Endometrial microvascular endothelial cells (primary cell): ENCODE measurements at regions not wholly inside any gene's neighbourhood (a gene's known extent, or its start where the extent isn't known, plus 50 kb on each side); places are given as distances from the start of the nearest gene placed in this dataset.

ENCODE experiments used
- in situ Hi-C: cut with HindIII; loops from 2 replicates; pipeline ENCODE4 v1.10.0; 2017; ENCODE audit warnings: low sequenced_read_pairs, low pct_unique_long_range_greater_than_20kb; ENCODE audit errors: inconsistent ontology term

- in situ Hi-C loops, result no loop called here
These were observed 159.3 kb downstream of the DACT1 start for GRCh38 chr14:58797010-58797429.

GRCh38 chr14:58798173-58798572 lies 160.4 kb downstream of the DACT1 start:
- in situ Hi-C loops, result no loop called here

DNA sequence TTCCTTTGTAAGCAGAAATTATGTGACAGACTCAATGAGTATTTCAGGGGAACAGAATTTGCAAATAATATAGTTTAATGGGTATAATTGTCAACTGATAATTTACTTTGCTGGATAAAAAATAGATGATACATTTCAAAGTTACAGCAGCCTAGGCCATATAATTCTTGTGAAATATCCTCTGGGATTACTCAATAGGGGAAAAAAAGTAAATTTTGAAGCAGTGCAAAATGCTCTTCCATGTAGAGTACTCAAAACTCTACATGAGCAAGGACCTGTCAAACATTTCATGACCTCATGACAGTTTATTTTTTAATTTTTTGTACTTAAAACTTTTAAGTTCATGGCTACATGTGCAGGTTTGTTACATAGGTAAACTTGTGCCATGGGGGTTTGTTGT lies 163.3 kb downstream of the DACT1 start:
- in situ Hi-C loops, result no loop called here

- in situ Hi-C loops, result no loop called here
These were observed 167.3 kb downstream of the DACT1 start for GRCh38 chr14:58805057-58805456.

DNA sequence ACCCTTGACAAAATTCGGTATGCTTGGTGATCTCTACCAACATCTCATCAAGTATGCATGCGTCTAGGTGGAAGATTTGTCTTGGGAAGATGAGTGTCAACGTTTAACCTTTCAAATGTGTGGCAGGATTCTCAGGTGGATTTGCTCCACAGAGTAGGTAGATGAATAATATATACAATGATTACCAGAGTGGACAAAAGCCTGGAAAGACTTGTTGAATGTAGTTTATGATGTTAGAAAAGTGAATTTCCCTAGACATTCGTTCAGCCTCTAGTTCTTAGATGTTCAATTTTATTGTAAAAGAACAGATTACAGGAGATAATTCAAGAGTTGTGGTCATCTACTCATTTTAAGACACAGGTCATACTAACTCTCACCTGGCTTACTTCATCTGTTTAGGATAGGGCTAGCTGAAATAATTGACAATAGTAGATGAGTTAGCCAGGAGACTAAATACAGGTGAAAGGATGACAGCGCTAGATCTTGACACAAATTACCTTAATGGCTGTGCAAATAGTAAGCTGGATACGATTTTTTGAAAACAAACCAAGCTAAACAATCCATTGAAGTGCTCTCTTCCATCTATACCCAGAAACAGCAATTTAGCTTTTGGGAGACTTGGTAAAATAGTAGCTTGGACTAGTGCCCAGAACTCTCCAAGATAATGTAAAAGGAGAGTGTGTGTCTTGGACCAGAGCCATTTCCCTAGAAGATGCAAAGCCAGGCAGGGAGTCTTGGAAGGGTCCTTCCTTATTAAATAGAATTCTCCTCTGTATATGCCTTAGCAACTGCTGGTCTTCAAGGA lies 168.0 kb downstream of the DACT1 start:
- in situ Hi-C loops, result no loop called here

- in situ Hi-C loops, result no loop called here
These were observed 169.4 kb downstream of the DACT1 start for GRCh38 chr14:58807191-58807590.

DNA sequence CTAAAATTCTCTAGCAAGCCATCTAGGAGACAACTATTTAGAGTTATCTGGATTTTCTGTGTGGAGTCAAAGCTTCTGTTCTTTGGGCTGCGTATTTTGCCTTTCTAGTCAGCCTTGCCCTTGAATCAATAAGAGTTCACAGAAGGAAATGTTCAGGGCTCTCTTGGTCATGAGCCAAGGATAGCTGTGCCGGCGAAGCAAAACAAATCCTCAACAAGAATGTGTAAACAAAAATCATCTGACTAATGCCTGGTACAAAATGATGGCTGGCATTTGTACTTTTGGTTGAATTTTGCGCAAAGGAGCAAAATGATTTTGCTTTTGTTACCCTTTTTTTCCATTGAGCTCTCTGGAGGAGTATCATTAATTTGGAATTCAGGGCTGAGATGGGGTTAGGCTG lies 171.1 kb downstream of the DACT1 start:
- in situ Hi-C loops, result no loop called here

- in situ Hi-C loops, result no loop called here
These were observed 171.8 kb downstream of the DACT1 start for GRCh38 chr14:58809520-58809919.

- in situ Hi-C loops, result no loop called here
These were observed 174.5 kb downstream of the DACT1 start for GRCh38 chr14:58812050-58812910.

DNA sequence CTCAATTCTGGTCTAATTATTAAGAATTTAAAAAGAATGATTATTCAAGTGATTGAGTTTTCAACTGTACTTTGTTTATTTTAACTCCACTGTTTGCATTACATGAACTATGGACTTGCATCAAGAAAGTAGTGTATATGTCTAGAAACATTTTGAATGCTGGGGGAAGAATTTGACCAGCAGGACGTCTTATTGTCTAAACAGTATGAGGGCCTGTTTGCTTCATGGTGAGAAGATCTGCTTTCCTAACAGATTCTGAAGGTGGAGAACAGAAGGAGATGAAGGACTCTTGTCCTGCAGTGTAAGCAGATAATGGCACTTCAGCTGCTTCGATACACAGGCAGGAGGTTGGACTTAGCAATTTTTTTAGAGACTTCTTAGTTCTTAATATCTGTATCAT lies 176.0 kb downstream of the DACT1 start:
- in situ Hi-C loops, result no loop called here

DNA sequence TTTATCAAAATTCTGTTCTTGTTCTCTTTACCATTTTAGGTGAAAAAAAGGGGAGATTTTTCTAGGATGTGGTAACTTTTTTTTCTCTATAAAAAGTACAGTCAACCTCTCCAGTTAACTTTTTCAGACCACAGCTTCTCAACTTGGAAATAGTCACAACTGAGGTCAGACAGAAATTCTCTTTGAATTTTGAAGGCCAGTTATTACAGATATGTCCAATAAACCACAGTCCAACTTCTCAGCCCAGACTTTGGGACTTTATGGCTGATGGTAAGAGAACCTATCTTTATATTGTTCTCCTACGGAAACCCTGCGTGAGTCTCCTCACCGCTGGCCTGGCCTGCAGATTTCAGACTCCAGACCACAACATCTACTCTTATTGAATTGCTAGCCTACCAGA lies 176.7 kb downstream of the DACT1 start:
- in situ Hi-C loops, result no loop called here

- in situ Hi-C loops, result no loop called here
These were observed 177.5 kb downstream of the DACT1 start for GRCh38 chr14:58815161-58815701.

DNA sequence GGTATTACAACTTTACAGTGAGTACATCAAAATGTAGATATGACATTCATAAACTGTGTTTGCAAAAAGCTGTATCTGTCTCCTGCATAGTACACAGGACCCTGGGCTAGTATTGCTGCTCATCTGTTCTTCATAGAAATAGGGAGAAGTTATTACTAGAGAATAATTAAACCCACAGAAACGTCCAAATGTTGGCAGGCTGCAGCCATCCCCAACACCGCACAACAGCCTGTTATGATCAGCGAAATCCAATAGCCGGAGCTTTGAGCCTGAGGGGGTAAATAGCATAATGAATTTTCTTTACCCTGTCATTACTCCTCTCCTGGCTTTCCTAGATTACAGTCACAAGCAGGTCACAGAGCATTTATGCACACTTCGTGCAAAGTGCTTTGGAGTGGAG lies 178.0 kb downstream of the DACT1 start:
- in situ Hi-C loops, result no loop called here

GRCh38 chr14:58816416-58817115 lies 178.8 kb downstream of the DACT1 start:
- in situ Hi-C loops, result no loop called here

DNA sequence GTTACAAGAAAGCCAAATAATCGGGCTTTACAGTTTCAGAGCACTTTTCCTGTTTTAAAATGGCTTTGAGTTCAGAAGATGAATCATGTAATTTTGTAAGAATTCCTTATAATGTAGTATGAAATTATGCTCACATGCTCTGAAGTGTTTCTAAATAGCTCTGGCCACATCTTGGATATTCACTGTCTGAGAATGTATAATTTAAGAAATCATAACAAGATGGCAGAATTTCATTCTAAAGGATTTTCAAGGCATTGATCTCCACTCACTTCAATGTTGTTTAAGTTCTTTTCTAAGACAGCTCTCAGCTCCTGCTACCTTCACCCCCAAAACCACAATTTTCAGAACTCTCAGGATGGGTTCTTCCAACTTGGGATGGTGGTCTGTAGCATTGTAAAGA lies 180.1 kb downstream of the DACT1 start:
- in situ Hi-C loops, result no loop called here

GRCh38 chr14:58820032-58820431 lies 182.3 kb downstream of the DACT1 start:
- in situ Hi-C loops, result no loop called here

DNA sequence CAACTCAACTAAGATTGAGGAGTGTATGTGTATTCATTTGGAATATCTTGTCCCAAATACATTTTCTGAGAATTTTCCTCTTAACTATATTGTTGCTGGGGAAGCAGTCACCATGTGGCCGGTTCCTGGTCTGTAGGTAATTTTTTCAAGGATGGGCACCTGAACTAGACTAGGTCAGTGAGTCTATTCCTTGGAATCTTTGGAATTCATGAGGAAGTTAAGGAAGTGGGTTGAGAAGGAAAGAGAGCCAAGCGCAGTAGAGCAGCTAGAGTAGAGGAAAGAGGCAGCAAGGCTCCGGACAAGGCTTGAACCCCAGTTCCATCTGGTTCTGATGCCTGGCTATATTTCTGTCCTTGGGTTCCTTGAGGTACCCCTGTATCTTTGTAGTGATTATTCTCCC lies 183.7 kb downstream of the DACT1 start:
- in situ Hi-C loops, result no loop called here

DNA sequence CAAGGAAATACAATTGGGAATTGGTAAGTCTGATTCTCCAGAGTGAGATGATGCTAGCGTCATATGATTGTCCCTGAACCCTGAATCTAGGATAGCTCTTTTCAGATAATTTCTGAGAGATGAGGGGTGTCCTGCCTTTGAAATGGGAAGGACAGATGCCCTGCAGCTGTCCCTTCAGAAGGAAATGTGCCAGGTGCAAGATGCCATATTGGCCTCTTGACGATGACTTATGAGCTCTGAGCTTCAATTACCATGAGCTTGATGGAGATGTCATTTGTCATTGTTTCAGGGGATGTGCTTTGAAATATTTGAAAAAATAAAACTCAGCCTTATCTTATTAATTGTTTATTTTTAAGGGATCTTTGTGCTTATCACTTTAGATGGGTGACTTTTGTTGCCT lies 185.1 kb downstream of the DACT1 start:
- in situ Hi-C loops, result no loop called here

DNA sequence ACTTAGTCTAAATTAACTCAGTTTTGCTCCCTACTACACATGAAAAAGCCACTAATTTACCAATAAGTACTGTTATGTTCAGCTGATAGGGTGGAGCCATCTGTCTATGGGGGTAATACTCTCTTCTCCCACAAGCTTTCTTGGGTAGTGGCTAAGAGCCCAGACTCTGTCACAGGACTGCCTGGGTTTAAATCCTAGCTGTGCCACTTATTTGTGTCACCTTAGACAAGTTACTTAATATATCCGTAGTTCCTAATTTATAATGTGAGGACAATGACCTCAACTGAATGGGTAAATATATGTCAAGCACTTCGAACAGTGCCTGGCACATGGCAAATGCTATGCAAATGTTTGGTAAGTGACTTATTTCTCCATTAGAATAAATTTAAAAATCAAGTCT lies 185.6 kb downstream of the DACT1 start:
- in situ Hi-C loops, result no loop called here
